Panc1 (cell line): ENCODE measurements at regions not wholly inside any gene's neighbourhood (a gene's known extent, or its start where the extent isn't known, plus 50 kb on each side); places are given as distances from the start of the nearest gene placed in this dataset.

ENCODE experiments used
- ATAC-seq: fragments of 200-7000 bp; cut with Tn5 transposase; 2 replicates; pipeline ENCODE4 v1.9.1; 2020; ENCODE audit warnings: mild to moderate bottlenecking, moderate library complexity
- BruUV-seq: library from RNA; stranded (reverse); fragments of 400-500 nt; replicated peaks from 2 replicates; lab custom pipeline; 2021; lab: Mats Ljungman, UMichigan
- CTCF ChIA-PET: fragments of 300-600 bp; sonication (Branson Sonifier 250); formaldehyde crosslinking; loops from one replicate; lab custom pipeline; 2022; ENCODE audit warnings: antibody characterized with exemption; lab: Charles Lee
- POLR2A ChIA-PET: fragments of 300-600 bp; sonication (Branson Sonifier 250); formaldehyde crosslinking; loops from one replicate; lab custom pipeline; 2022; ENCODE audit warnings: antibody characterized with exemption; lab: Charles Lee
- DNase-seq: peaks from one replicate; pipeline ENCODE4 v3.0.0-alpha.2; 2010; ENCODE audit warnings: low read depth, low spot score
- H3K27ac ChIP-seq: 2 replicates; pipeline ENCODE4 v1.5.1; 2011; ENCODE audit warnings: mild to moderate bottlenecking, low read length, inconsistent platforms
- H3K27me3 ChIP-seq: fragments of 200-500 bp; sonication (Bioruptor generic); 2 replicates; pipeline ENCODE4 v1.6.0; 2014; ENCODE audit warnings: low read length, inconsistent platforms; ENCODE audit not compliant: control insufficient read depth, insufficient read depth
- H3K36me3 ChIP-seq: fragments of 200-500 bp; sonication (Bioruptor generic); 2 replicates; pipeline ENCODE4 v1.5.1; 2014; ENCODE audit warnings: inconsistent platforms, mild to moderate bottlenecking, low read length, moderate library complexity; ENCODE audit not compliant: control insufficient read depth, insufficient read depth
- H3K4me1 ChIP-seq: 2 replicates; pipeline ENCODE4 v1.5.1; 2011; ENCODE audit warnings: inconsistent platforms, mild to moderate bottlenecking, low read length, moderate library complexity; ENCODE audit not compliant: control insufficient read depth, insufficient read depth
- H3K4me3 ChIP-seq, 2 experiments: 2 replicates each; pipeline ENCODE4 v1.5.1; 2011 to 2012; ENCODE audit warnings: low read depth in 2 of 2, low read length in 2 of 2, mild to moderate bottlenecking in 2 of 2, inconsistent platforms in 1 of 2, moderate library complexity in 1 of 2
- H3K9me3 ChIP-seq: fragments of 200-500 bp; sonication (Bioruptor generic); 2 replicates; pipeline ENCODE4 v1.5.1; 2014; ENCODE audit warnings: low read depth, mild to moderate bottlenecking, inconsistent platforms, low read length, moderate library complexity; ENCODE audit not compliant: control insufficient read depth, insufficient read depth
- CTCF ChIP-seq: fragments of 450-650 bp; IDR thresholded peaks from 2 replicates; pipeline ENCODE4 v1.5.1; 2017; ENCODE audit warnings: mild to moderate bottlenecking
- POLR2AphosphoS5 ChIP-seq: IDR thresholded peaks from 2 replicates; pipeline ENCODE4 v1.6.1; 2012; ENCODE audit warnings: mild to moderate bottlenecking, low read depth, low read length, moderate library complexity
- REST ChIP-seq, 2 experiments: IDR thresholded peaks; 2 replicates each; pipeline ENCODE4 v1.6.1; 2011 to 2012; ENCODE audit warnings: low read depth in 2 of 2, control low read depth in 1 of 2, low read length in 1 of 2, mild to moderate bottlenecking in 1 of 2, moderate library complexity in 1 of 2; ENCODE audit not compliant: insufficient read depth in 1 of 2
- SIN3A ChIP-seq: IDR thresholded peaks from 2 replicates; pipeline ENCODE4 v1.6.1; 2012; ENCODE audit warnings: low read depth, mild to moderate bottlenecking, low read length, moderate library complexity, borderline replicate concordance; ENCODE audit not compliant: insufficient read depth
- TCF7L2 ChIP-seq: IDR thresholded peaks from 2 replicates; pipeline ENCODE4 v1.6.1; 2011; ENCODE audit warnings: mild to moderate bottlenecking, low read depth, low read length, inconsistent platforms
- in situ Hi-C: cut with HindIII; loops from 2 replicates; pipeline ENCODE4 v1.10.0; 2016; ENCODE audit warnings: low sequenced_read_pairs, low pct_unique_long_range_greater_than_20kb
- intact Hi-C: fragments of 100-400 bp; cut with micrococcal nuclease; formaldehyde crosslinking; loops from one replicate; pipeline ENCODE4 v1.10.0; 2022; ENCODE audit not compliant: unreplicated experiment

GRCh38 chr3:48067271-48067670 is 51.1 kb upstream of the MAP4 start:
- in situ Hi-C loops (no loop called here), intact Hi-C loops (no loop called here)
- CTCF ChIA-PET, result no interaction called here
- no peaks in the 10 kb centered on the region for H3K27me3 ChIP-seq
- no peaks in the 10 kb centered on the region for H3K9me3 ChIP-seq
- DNase-seq (no peak), ATAC-seq (no peak)
- no peak overlapping the region for H3K27ac ChIP-seq
- H3K4me1 ChIP-seq, result peaks cover 4% of the 10 kb centered on the region; the same call in 1 of the 2 replicates
- H3K36me3 ChIP-seq, result no peaks in the 10 kb centered on the region
- no peak for TF ChIP-seq REST (IDR thresholded peaks at IDR 0.05; ENCODE audit: insufficient read depth in 1 of 2, low read depth in 2 of 2, low read length in 1 of 2)
- TF ChIP-seq POLR2AphosphoS5, result no peak
- no peak for TF ChIP-seq SIN3A
- no peak for TF ChIP-seq TCF7L2
- TF ChIP-seq CTCF, result no peak
- BruUV-seq, result no TSS peak
- H3K4me3 ChIP-seq, result no peak overlapping the region
- POLR2A ChIA-PET, result interaction anchor here (0.7 kb wide), 1 partner anchor 684 kb away, joined by 18 read pairs; no protein-coding TSS in a partner anchor
